Epithelial cell of esophagus (primary cell): ENCODE measurements at regions not wholly inside any gene's neighbourhood (a gene's known extent, or its start where the extent isn't known, plus 50 kb on each side); places are given as distances from the start of the nearest gene placed in this dataset.
A peak's percentile ranks its signal among the peaks of the same experiment; 100 is the strongest.

ENCODE experiments used
- DNase-seq: peaks from one replicate; pipeline ENCODE4 v3.0.0; 2010; ENCODE audit warnings: low read depth
- H3K4me3 ChIP-seq: 2 replicates; pipeline ENCODE4 v1.5.1; 2011; ENCODE audit warnings: mild to moderate bottlenecking, low read length, control low read depth
- CTCF ChIP-seq: IDR thresholded peaks from 2 replicates; pipeline ENCODE4 v1.5.1; 2011; ENCODE audit warnings: low read depth, mild to moderate bottlenecking, low read length, control low read depth, inconsistent platforms; ENCODE audit not compliant: insufficient read depth; ENCODE audit errors: missing control alignments

GRCh38 chr5:106311230-106311915 lies 1359.4 kb downstream of the EFNA5 start:
- TF ChIP-seq CTCF = no peak
- DNase-seq = no peak

GRCh38 chr5:106307265-106307664 lies 1363.5 kb downstream of the EFNA5 start:
- no peak for DNase-seq
- TF ChIP-seq CTCF = no peak
- no peak overlapping the region for H3K4me3 ChIP-seq

More at GRCh38 chr5:106311230-106311915, 1359.4 kb downstream of the EFNA5 start:
- no peak overlapping the region for H3K4me3 ChIP-seq

GRCh38 chr5:106306313-106307028 lies 1364.3 kb downstream of the EFNA5 start:
- no peak for TF ChIP-seq CTCF
- no peak for DNase-seq
- H3K4me3 ChIP-seq = no peak overlapping the region

- DNase-seq = no peak
- H3K4me3 ChIP-seq = no peak overlapping the region
- TF ChIP-seq CTCF = no peak
Measured at GRCh38 chr5:106303911-106304310, 1366.8 kb downstream of the EFNA5 start.

- DNase-seq = peak; percentile 54
- TF ChIP-seq CTCF = no peak
- H3K4me3 ChIP-seq = no peak overlapping the region
Measured at GRCh38 chr5:106292654-106293053, 1378.1 kb downstream of the EFNA5 start.

- no peak for TF ChIP-seq CTCF
- DNase-seq = peak; percentile 56
- no peak overlapping the region for H3K4me3 ChIP-seq
Measured at GRCh38 chr5:106290841-106291240, 1379.9 kb downstream of the EFNA5 start.
